Mesenchymal stem cell (in vitro differentiated cells and primary cell): ENCODE measurements at regions not wholly inside any gene's neighbourhood (a gene's known extent, or its start where the extent isn't known, plus 50 kb on each side); places are given as distances from the start of the nearest gene placed in this dataset.
A peak's percentile ranks its signal among the peaks of the same experiment; 100 is the strongest.

Source experiments
- DNase-seq: peaks from one replicate; pipeline ENCODE4 v3.0.0-alpha.2; 2013
- H2AFZ ChIP-seq: one replicate; pipeline ENCODE4 v1.6.1; 2013; ENCODE audit warnings: low read depth, mild to moderate bottlenecking, control low read depth, inconsistent platforms, low read length, moderate library complexity
- H2AK5ac ChIP-seq: 2 replicates; pipeline ENCODE4 v1.6.1; 2013; ENCODE audit warnings: low read length, moderate library complexity, mild to moderate bottlenecking, inconsistent platforms; ENCODE audit not compliant: severe bottlenecking
- H2BK120ac ChIP-seq: one replicate; pipeline ENCODE4 v1.6.1; 2013; ENCODE audit warnings: low read depth, mild to moderate bottlenecking, inconsistent platforms, low read length, moderate library complexity
- H2BK12ac ChIP-seq, 2 experiments: one replicate each; pipeline ENCODE4 v1.6.1; 2013; ENCODE audit warnings: inconsistent platforms in 2 of 2, low read length in 2 of 2, mild to moderate bottlenecking in 2 of 2, moderate library complexity in 2 of 2, control low read depth in 1 of 2
- H2BK15ac ChIP-seq: one replicate; pipeline ENCODE4 v1.6.1; 2013; ENCODE audit warnings: mild to moderate bottlenecking, low read depth, inconsistent platforms; ENCODE audit not compliant: poor library complexity, severe bottlenecking
- H2BK5ac ChIP-seq: 2 replicates; pipeline ENCODE4 v1.6.1; 2013; ENCODE audit warnings: low read depth, mild to moderate bottlenecking, low read length, control low read depth, inconsistent platforms; ENCODE audit not compliant: poor library complexity, severe bottlenecking
- H3K14ac ChIP-seq, 2 experiments: one replicate each; pipeline ENCODE4 v1.6.1; 2013; ENCODE audit warnings: inconsistent platforms in 2 of 2, low read length in 2 of 2, control low read depth in 1 of 2, mild to moderate bottlenecking in 1 of 2, moderate library complexity in 1 of 2
- H3K18ac ChIP-seq, 2 experiments: one replicate each; pipeline ENCODE4 v1.6.1; 2013; ENCODE audit warnings: inconsistent platforms in 2 of 2, low read length in 2 of 2, control low read depth in 1 of 2, low read depth in 1 of 2, mild to moderate bottlenecking in 1 of 2
- H3K23ac ChIP-seq, 2 experiments: one replicate each; pipeline ENCODE4 v1.6.1; 2013; ENCODE audit warnings: inconsistent platforms in 2 of 2, low read length in 2 of 2, mild to moderate bottlenecking in 2 of 2, moderate library complexity in 2 of 2, control low read depth in 1 of 2
- H3K27ac ChIP-seq: 2 replicates; pipeline ENCODE4 v1.5.1; 2013; ENCODE audit warnings: mild to moderate bottlenecking, moderate library complexity, low read length, control low read depth, inconsistent platforms; ENCODE audit not compliant: poor library complexity, severe bottlenecking
- H3K27me3 ChIP-seq, 2 experiments: 2 replicates each; pipeline versions ENCODE4 v1.6.1 to v1.7.0; 2013; ENCODE audit warnings: low read length in 2 of 2, mild to moderate bottlenecking in 2 of 2, moderate library complexity in 2 of 2, control low read depth in 1 of 2, inconsistent platforms in 1 of 2; ENCODE audit not compliant: control insufficient read depth in 1 of 2, insufficient read depth in 1 of 2
- H3K36me3 ChIP-seq, 2 experiments: 2 replicates each; pipeline versions ENCODE4 v1.6.1 to v1.7.0; 2013; ENCODE audit warnings: low read length in 2 of 2, control low read depth in 1 of 2, inconsistent platforms in 1 of 2, low read depth in 1 of 2, mild to moderate bottlenecking in 1 of 2; ENCODE audit not compliant: insufficient read depth in 2 of 2, control insufficient read depth in 1 of 2
- H3K4ac ChIP-seq, 2 experiments: one replicate each; pipeline ENCODE4 v1.6.1; 2013; ENCODE audit warnings: inconsistent platforms in 2 of 2, low read length in 2 of 2, mild to moderate bottlenecking in 2 of 2, moderate library complexity in 2 of 2, control low read depth in 1 of 2, low read depth in 1 of 2
- H3K4me1 ChIP-seq: 2 replicates; pipeline ENCODE4 v1.6.1; 2013; ENCODE audit warnings: low read depth, low read length, control low read depth; ENCODE audit not compliant: control insufficient read depth, insufficient read depth
- H3K4me2 ChIP-seq: 2 replicates; pipeline ENCODE4 v1.6.1; 2013; ENCODE audit warnings: low read length, mild to moderate bottlenecking, inconsistent platforms; ENCODE audit not compliant: poor library complexity, severe bottlenecking
- H3K4me3 ChIP-seq, 2 experiments: 2 replicates each; pipeline versions ENCODE4 v1.5.1 to v1.7.0; 2013; ENCODE audit warnings: low read length in 2 of 2, mild to moderate bottlenecking in 2 of 2, control low read depth in 1 of 2, low read depth in 1 of 2; ENCODE audit not compliant: insufficient read depth in 1 of 2
- H3K79me1 ChIP-seq: replicated peaks from 2 replicates; pipeline ENCODE4 v1.6.1; 2013; ENCODE audit warnings: mild to moderate bottlenecking, control low read depth, low read length, inconsistent platforms; ENCODE audit not compliant: poor library complexity, severe bottlenecking
- H3K9ac ChIP-seq: 2 replicates; pipeline ENCODE4 v1.7.0; 2013; ENCODE audit warnings: mild to moderate bottlenecking, low read length, moderate library complexity
- H3K9me3 ChIP-seq: 2 replicates; pipeline ENCODE4 v1.7.0; 2013; ENCODE audit warnings: mild to moderate bottlenecking, low read length; ENCODE audit not compliant: control insufficient read depth
- H4K8ac ChIP-seq: one replicate; pipeline ENCODE4 v1.6.1; 2013; ENCODE audit warnings: inconsistent platforms, mild to moderate bottlenecking, low read length, moderate library complexity
- H4K91ac ChIP-seq: one replicate; pipeline ENCODE4 v1.6.1; 2013; ENCODE audit warnings: mild to moderate bottlenecking, low read length, inconsistent platforms
- WGBS: methylation state at CpG from one replicate; pipeline ENCODE4 v1.1.7; 2013; ENCODE audit warnings: mixed read lengths; 5-methylcytosine and 5-hydroxymethylcytosine counted together

DNA sequence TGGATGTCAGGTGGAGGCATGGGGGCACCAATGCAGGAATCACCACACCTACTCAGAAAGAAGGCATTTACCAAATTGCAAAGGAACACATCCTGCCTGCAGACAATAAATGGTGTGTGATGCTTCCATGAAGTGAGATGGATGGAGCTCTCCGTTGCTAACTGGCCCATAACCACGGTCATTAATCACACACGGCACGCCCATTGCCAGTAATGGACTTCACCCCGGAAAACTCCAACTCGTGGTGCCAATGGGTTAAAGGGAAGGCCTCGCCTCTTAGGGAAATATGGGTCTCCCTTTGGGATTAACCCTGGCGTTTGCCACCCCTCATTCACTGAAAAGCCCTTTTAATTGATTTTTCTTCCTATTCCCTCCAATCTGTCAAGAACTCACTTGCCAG, 443.1 kb upstream of the DAB1 start:
- Histone ChIP-seq H3K14ac (peak overlapping the region in 1 of 2 experiments; percentile 20), H3K4me3 (no peak overlapping the region), H3K79me1 (no peaks in the 10 kb centered on the region), H3K4ac (no peak overlapping the region), H3K4me2 (no peak overlapping the region), H3K27me3 (no peaks in the 10 kb centered on the region), H3K23ac (no peak overlapping the region), H4K91ac (no peak overlapping the region), H2AK5ac (no peak overlapping the region), H3K9ac (no peak overlapping the region), H2BK15ac (no peak overlapping the region), H3K36me3 (no peaks in the 10 kb centered on the region), H3K4me1 (no peaks in the 10 kb centered on the region), H2BK5ac (no peak overlapping the region), H3K27ac (no peak overlapping the region), H4K8ac (no peak overlapping the region), H2BK120ac (no peak overlapping the region), H2BK12ac (no peak overlapping the region), H2AFZ (no peak overlapping the region), H3K9me3 (no peaks in the 10 kb centered on the region), H3K18ac (no peak overlapping the region)
- 80% methylated on average over 8 of the region's 8 CpGs for WGBS
- no peak for DNase-seq

GRCh38 chr1:57860931-57861565, 437.2 kb upstream of the DAB1 start:
- H2AK5ac ChIP-seq: no peak overlapping the region
- H3K27me3 ChIP-seq: no peaks in the 10 kb centered on the region
- no peak overlapping the region for H3K4me3 ChIP-seq
- no peak overlapping the region for H2BK5ac ChIP-seq
- H3K9ac ChIP-seq: no peak overlapping the region
- H3K36me3 ChIP-seq: no peaks in the 10 kb centered on the region
- no peak overlapping the region for H4K91ac ChIP-seq
- no peaks in the 10 kb centered on the region for H3K4me1 ChIP-seq
- H3K9me3 ChIP-seq: no peaks in the 10 kb centered on the region
- no peak overlapping the region for H3K4ac ChIP-seq
- H3K79me1 ChIP-seq: no peaks in the 10 kb centered on the region
- H2BK15ac ChIP-seq: no peak overlapping the region
- H2BK120ac ChIP-seq: no peak overlapping the region
- no peak overlapping the region for H3K27ac ChIP-seq
- no peak overlapping the region for H3K14ac ChIP-seq
- no peak overlapping the region for H2BK12ac ChIP-seq
- H4K8ac ChIP-seq: no peak overlapping the region
- no peak overlapping the region for H2AFZ ChIP-seq
- 61% methylated on average over 4 of the region's 5 CpGs for WGBS
- no peak for DNase-seq
- H3K18ac ChIP-seq: no peak overlapping the region
- H3K4me2 ChIP-seq: no peak overlapping the region
- no peak overlapping the region for H3K23ac ChIP-seq

GRCh38 chr1:57860325-57860724, 436.5 kb upstream of the DAB1 start:
- H4K8ac ChIP-seq: no peak overlapping the region
- no peak overlapping the region for H3K4me3 ChIP-seq
- H3K27me3 ChIP-seq: no peaks in the 10 kb centered on the region
- no peak overlapping the region for H2BK120ac ChIP-seq
- no peak overlapping the region for H2BK12ac ChIP-seq
- no peak overlapping the region for H4K91ac ChIP-seq
- no peak overlapping the region for H2BK15ac ChIP-seq
- no peak overlapping the region for H3K4me2 ChIP-seq
- no peak overlapping the region for H2BK5ac ChIP-seq
- H3K27ac ChIP-seq: no peak overlapping the region
- H3K4ac ChIP-seq: no peak overlapping the region
- no peaks in the 10 kb centered on the region for H3K36me3 ChIP-seq
- DNase-seq: no peak
- H3K23ac ChIP-seq: no peak overlapping the region
- no peaks in the 10 kb centered on the region for H3K79me1 ChIP-seq
- no peaks in the 10 kb centered on the region for H3K4me1 ChIP-seq
- H2AK5ac ChIP-seq: no peak overlapping the region
- 94% methylated on average over 3 of the region's 3 CpGs for WGBS
- H3K14ac ChIP-seq: no peak overlapping the region
- H3K18ac ChIP-seq: no peak overlapping the region
- H3K9me3 ChIP-seq: no peaks in the 10 kb centered on the region
- no peak overlapping the region for H2AFZ ChIP-seq
- H3K9ac ChIP-seq: no peak overlapping the region

DNA sequence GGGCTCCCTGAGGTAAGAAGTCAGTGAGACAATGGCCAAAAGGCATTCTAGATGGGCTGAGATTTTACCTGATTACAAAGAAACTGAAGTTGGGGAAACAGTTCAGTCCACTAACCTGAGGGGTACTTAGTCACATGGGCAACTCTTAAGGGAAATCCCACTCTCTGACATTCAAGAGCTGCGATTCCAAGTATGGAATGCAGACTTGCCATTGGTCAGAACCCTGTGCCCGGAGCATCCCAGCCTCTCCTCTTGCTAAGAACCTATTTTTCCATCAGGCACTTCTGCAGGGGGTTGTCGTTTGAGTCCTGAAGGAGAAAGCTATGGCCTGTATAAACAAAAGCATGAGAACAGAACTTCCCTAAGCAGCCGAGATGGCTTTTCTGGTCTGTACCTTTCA, 434.9 kb upstream of the DAB1 start:
- no peak overlapping the region for H2BK120ac ChIP-seq
- H3K27ac ChIP-seq: no peak overlapping the region
- no peaks in the 10 kb centered on the region for H3K79me1 ChIP-seq
- H2BK12ac ChIP-seq: no peak overlapping the region
- H3K18ac ChIP-seq: no peak overlapping the region
- no peaks in the 10 kb centered on the region for H3K4me1 ChIP-seq
- H2AFZ ChIP-seq: no peak overlapping the region
- H3K4ac ChIP-seq: no peak overlapping the region
- H4K91ac ChIP-seq: no peak overlapping the region
- DNase-seq: no peak
- no peak overlapping the region for H2BK15ac ChIP-seq
- no peak overlapping the region for H3K4me2 ChIP-seq
- no peak overlapping the region for H3K23ac ChIP-seq
- H4K8ac ChIP-seq: no peak overlapping the region
- no peak overlapping the region for H3K14ac ChIP-seq
- H2BK5ac ChIP-seq: no peak overlapping the region
- no peak overlapping the region for H2AK5ac ChIP-seq
- no peaks in the 10 kb centered on the region for H3K9me3 ChIP-seq
- no peaks in the 10 kb centered on the region for H3K36me3 ChIP-seq
- WGBS: 63% methylated on average over 4 of the region's 4 CpGs
- no peak overlapping the region for H3K9ac ChIP-seq
- no peaks in the 10 kb centered on the region for H3K27me3 ChIP-seq
- H3K4me3 ChIP-seq: no peak overlapping the region
